ENCODE measurements at regions not wholly inside any gene's neighbourhood (a gene's known extent, or its start where the extent isn't known, plus 50 kb on each side); places are given as distances from the start of the nearest gene placed in this dataset.

DNA sequence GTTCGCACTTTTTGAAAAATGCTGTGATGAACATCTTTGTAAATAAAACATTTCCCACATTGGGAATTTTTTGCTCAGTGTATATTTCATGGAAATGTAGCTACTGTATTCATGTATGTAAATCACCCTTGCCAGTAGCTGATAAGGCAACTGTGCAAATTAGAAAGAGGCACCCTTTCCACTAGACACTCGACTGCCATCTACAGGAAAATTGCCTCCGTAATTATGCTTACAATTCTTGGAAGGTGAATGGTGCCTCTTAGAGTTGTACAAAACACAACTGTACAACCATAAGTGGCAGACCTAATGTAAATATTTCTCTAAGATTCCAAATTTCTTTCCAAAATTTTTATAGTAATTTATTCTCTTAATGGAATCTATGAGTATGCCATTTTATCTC lies 491.7 kb downstream of the CCSER2 start:
- H3K4me3 ChIP-seq (ENCODE audit: low read depth, low read length): no peak overlapping the region
- TF ChIP-seq POLR2A (IDR thresholded peaks at IDR 0.05; ENCODE audit: extremely low read depth, insufficient read length): no peak
- TF ChIP-seq, protein P1, sequence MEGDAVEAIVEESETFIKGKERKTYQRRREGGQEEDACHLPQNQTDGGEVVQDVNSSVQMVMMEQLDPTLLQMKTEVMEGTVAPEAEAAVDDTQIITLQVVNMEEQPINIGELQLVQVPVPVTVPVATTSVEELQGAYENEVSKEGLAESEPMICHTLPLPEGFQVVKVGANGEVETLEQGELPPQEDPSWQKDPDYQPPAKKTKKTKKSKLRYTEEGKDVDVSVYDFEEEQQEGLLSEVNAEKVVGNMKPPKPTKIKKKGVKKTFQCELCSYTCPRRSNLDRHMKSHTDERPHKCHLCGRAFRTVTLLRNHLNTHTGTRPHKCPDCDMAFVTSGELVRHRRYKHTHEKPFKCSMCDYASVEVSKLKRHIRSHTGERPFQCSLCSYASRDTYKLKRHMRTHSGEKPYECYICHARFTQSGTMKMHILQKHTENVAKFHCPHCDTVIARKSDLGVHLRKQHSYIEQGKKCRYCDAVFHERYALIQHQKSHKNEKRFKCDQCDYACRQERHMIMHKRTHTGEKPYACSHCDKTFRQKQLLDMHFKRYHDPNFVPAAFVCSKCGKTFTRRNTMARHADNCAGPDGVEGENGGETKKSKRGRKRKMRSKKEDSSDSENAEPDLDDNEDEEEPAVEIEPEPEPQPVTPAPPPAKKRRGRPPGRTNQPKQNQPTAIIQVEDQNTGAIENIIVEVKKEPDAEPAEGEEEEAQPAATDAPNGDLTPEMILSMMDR (IDR thresholded peaks at IDR 0.05; ENCODE audit: low read depth, low read length): peak; percentile 45
- TF ChIP-seq, protein P2, sequence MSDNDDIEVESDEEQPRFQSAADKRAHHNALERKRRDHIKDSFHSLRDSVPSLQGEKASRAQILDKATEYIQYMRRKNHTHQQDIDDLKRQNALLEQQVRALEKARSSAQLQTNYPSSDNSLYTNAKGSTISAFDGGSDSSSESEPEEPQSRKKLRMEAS (IDR thresholded peaks at IDR 0.05; ENCODE audit: low read depth, low read length): no peak
- TF ChIP-seq MYC (IDR thresholded peaks at IDR 0.05; ENCODE audit: low read depth, low read length): no peak
- peak; percentile 43 for DNase-seq (ENCODE audit: low read depth)

DNA sequence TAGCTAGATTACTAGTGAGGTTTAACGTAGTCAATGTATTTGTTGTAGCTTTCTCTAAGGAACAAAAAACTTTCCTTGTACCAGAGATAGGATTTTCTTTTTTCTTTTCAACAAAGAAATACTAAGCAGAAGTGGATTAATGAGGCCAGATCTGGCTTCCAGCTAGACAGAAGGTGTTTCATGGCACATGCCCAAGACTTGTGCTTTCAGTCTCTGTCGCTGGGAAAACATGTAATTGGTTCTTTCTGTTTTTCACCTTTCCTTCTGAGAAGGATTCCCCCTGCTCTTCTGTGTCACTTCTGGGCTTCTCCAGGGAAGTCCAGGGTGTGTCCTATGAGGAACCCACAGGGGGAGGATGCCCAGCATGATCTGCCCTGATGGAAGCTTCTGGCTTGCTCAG lies 492.2 kb downstream of the CCSER2 start:
- TF ChIP-seq MYC (IDR thresholded peaks at IDR 0.05; ENCODE audit: low read depth, low read length) (no peak), POLR2A (IDR thresholded peaks at IDR 0.05; ENCODE audit: extremely low read depth, insufficient read length) (no peak)
- TF ChIP-seq, protein P1 (IDR thresholded peaks at IDR 0.05; ENCODE audit: low read depth, low read length): no peak
- TF ChIP-seq, protein P2 (IDR thresholded peaks at IDR 0.05; ENCODE audit: low read depth, low read length): no peak
- no peak for DNase-seq (ENCODE audit: low read depth)

DNA sequence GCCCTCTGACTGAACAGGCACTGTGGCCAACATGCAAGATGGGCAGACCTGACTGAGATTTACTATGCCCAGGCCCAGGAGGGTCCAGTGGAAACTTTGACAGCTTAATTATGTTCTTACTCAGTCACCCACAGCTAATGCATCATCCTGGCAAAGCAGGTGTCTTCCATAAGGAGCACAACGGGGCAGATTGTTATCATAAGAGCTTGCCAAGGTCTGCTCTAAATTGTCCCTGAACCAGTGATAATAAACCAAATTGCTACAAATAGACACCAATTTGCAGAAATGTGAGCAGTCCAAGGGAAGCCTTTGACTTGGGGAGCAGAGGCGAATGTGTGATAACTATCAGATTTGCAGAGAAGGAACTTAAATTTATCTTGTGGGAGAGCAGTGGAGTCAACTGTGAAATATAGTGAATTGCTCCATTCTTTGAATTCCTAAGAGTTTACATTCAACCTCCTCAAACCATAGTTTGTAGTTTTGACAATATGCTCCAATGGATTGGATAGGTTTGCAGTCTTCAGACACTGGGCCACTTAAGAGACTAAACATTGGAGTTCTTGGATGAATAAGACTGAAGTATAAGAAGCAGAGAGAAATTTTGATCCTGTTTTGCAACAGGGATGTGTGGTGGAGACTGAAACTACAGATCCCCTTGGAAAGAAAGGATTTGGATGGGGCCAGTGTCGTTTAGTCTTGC lies 494.7 kb downstream of the CCSER2 start:
- TF ChIP-seq, protein P2 (IDR thresholded peaks at IDR 0.05; ENCODE audit: low read depth, low read length): no peak
- TF ChIP-seq MYC (IDR thresholded peaks at IDR 0.05; ENCODE audit: low read depth, low read length) (no peak), POLR2A (IDR thresholded peaks at IDR 0.05; ENCODE audit: extremely low read depth, insufficient read length) (no peak)
- TF ChIP-seq, protein P1 (IDR thresholded peaks at IDR 0.05; ENCODE audit: low read depth, low read length): no peak
- no peak overlapping the region for H3K4me3 ChIP-seq (ENCODE audit: low read depth, low read length)
- no peak for DNase-seq (ENCODE audit: low read depth)

More for the DNA sequence above, 492.2 kb downstream of the CCSER2 start:
- no peak overlapping the region for H3K4me3 ChIP-seq (ENCODE audit: low read depth, low read length)

DNA sequence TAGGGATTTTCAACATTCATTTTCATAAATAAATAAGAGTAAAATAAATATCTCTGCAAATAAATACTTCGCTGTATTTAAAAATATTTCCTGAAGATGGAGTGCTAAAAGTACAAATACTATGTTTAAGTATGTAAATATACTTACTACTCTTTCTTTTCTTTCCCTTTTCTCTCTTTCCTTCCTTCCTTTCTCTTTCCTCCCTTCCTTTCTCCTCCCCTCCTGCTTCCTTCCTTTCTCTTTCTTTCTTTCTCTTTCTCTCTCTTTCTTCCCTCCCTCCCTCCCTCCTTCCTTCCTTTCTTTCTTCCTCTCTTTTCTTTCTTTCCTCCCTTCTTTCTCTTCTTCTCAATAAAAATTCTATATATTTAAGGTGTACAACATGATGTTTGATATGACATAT lies 496.1 kb downstream of the CCSER2 start:
- TF ChIP-seq, protein P2 (IDR thresholded peaks at IDR 0.05; ENCODE audit: low read depth, low read length): no peak
- no peak for TF ChIP-seq MYC (IDR thresholded peaks at IDR 0.05; ENCODE audit: low read depth, low read length)
- TF ChIP-seq, protein P1 (IDR thresholded peaks at IDR 0.05; ENCODE audit: low read depth, low read length): no peak
- TF ChIP-seq POLR2A (IDR thresholded peaks at IDR 0.05; ENCODE audit: extremely low read depth, insufficient read length): no peak
- H3K4me3 ChIP-seq (ENCODE audit: low read depth, low read length): no peak overlapping the region
- DNase-seq (ENCODE audit: low read depth): no peak

DNA sequence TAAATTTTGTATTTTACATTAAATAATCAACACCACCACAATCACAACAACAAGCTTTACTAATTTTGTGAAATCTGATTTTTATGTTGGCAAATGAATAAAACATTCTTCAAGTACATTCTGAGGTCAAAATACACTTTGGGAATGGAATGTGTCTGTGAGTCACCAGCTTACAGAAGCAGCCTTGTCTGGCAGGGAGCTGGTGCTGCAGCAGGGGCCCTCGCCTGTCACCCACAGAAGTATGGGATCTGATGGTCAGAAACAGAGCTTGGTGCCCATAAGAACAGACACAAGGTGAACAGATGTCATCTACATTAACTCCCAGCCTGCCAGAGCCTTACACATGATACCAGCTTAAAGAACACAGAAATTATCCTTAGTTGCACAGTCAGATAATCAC lies 496.9 kb downstream of the CCSER2 start:
- H3K4me3 ChIP-seq (ENCODE audit: low read depth, low read length): no peak overlapping the region
- TF ChIP-seq, protein P1 (IDR thresholded peaks at IDR 0.05; ENCODE audit: low read depth, low read length): no peak
- TF ChIP-seq POLR2A (IDR thresholded peaks at IDR 0.05; ENCODE audit: extremely low read depth, insufficient read length): no peak
- no peak for TF ChIP-seq MYC (IDR thresholded peaks at IDR 0.05; ENCODE audit: low read depth, low read length)
- TF ChIP-seq, protein P2 (IDR thresholded peaks at IDR 0.05; ENCODE audit: low read depth, low read length): no peak
- DNase-seq (ENCODE audit: low read depth): no peak
